GM12874 (cell line): ENCODE measurements at regions not wholly inside any gene's neighbourhood (a gene's known extent, or its start where the extent isn't known, plus 50 kb on each side); places are given as distances from the start of the nearest gene placed in this dataset.

Experiments
- TF ChIP-seq, protein P1 (sequence below): IDR thresholded peaks from 2 replicates; pipeline ENCODE4 v1.5.1; 2011; ENCODE audit warnings: low read depth, mild to moderate bottlenecking, control low read depth, low read length, moderate library complexity; ENCODE audit not compliant: insufficient read depth

DNA sequence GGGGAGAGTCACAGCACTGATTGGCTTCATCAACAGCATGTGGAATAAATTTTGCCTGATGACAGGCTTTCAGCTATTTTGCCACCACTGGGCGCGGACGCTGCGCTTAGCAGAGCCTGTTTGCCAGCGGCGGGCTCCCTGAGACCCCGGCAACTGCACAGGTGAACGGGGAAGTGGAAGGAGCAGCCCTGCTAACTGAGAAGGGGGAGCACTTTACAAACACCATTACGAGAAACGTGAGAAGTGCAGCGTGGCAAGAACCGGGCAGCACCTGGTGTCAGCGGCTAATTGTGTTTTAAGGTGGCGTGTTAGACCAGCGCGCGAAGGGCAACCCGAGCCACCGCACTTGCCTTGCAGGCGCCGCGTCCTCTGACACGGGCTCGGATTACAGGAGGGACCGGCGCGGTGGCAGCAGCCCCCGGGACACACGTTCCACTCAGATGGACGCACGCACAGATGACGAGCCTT lies 307.8 kb upstream of the ARRDC4 start:
- TF ChIP-seq, protein P1, sequence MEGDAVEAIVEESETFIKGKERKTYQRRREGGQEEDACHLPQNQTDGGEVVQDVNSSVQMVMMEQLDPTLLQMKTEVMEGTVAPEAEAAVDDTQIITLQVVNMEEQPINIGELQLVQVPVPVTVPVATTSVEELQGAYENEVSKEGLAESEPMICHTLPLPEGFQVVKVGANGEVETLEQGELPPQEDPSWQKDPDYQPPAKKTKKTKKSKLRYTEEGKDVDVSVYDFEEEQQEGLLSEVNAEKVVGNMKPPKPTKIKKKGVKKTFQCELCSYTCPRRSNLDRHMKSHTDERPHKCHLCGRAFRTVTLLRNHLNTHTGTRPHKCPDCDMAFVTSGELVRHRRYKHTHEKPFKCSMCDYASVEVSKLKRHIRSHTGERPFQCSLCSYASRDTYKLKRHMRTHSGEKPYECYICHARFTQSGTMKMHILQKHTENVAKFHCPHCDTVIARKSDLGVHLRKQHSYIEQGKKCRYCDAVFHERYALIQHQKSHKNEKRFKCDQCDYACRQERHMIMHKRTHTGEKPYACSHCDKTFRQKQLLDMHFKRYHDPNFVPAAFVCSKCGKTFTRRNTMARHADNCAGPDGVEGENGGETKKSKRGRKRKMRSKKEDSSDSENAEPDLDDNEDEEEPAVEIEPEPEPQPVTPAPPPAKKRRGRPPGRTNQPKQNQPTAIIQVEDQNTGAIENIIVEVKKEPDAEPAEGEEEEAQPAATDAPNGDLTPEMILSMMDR: no peak

DNA sequence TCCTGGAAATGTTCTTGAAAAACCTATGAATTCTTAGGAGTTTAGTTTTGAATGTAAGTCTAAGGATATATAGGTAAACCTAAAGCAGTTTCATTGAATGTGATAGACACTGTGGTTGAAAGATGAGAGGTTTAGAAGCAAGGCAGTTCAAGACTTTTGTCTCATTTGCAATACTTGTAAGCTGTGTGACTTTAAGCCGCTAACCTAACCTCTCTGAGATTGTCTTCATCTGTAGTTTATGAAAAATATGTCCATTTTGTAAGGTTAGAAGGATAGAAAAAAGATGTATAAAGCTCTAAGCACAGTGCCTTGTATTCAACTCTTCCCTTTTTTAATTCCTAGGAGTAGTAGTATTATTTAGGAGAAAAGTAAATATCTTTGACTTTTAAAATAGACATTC lies 306.6 kb upstream of the ARRDC4 start:
- TF ChIP-seq, protein P1: no peak

DNA sequence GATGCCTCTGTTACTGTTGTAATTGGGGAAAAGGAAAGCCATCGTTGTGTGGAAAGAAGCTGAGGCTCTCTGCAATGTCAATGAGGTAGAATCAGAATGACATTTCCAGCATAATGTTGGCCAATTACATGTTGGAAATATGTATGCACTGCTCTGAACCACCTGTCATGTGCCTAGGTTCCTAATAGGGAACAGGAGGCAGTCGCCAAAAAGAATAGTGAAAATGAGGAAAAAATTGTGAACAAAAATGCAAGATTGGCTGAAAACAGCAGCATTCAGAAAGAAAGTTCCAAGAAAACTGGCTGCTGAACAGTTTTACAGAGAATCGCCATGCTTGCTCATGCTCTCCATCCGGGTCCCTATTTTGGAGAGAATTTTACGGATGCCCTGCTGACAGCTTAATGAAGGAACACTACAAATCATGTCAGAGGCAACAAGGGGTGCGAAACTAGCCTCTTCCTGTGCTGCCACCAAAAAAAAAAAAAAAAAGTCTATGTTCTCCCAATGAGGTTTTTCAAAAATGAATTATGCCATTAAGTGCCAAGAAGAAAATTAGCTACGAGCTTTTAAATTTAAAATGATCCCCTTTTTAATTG lies 305.9 kb upstream of the ARRDC4 start:
- TF ChIP-seq, protein P1: no peak

DNA sequence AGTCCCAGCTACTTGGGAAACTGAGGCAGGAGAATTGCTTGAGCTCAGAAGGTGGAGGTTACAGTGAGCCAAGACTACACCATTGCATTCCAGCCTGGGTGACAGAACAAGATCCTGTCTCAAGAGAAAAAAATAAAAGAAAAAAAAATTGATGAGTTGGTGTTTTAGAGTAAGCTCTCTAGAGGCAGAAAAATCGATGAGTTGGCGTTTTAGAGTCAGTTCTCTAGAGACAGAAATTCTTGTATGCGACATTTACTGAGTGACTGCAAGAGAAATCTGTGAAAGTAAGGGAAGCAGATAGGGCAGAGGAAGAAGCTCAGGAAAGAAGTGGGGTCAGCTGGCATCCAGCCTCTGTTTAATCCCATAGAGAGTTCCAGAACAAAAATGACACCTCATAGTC lies 298.7 kb upstream of the ARRDC4 start:
- TF ChIP-seq, protein P1: no peak

DNA sequence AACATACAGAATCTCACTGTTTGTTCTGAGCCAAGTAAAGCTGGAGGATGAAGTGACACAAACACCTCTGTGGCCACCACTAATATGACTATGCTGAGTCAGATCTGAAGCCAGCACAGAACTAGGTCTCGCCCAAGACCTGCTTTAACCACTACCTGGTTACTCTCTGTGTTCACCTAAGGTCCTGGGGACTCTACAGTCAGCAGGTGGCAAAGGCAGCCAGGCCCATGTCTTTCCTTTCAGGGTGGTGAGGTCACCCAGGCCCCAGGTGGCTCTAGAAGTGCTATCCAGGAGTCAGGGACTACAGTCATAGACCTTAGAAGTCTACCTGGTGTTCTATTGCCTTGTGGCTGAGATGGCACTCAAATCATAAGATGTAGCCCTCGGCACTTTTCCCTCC lies 287.9 kb upstream of the ARRDC4 start:
- TF ChIP-seq, protein P1: no peak

DNA sequence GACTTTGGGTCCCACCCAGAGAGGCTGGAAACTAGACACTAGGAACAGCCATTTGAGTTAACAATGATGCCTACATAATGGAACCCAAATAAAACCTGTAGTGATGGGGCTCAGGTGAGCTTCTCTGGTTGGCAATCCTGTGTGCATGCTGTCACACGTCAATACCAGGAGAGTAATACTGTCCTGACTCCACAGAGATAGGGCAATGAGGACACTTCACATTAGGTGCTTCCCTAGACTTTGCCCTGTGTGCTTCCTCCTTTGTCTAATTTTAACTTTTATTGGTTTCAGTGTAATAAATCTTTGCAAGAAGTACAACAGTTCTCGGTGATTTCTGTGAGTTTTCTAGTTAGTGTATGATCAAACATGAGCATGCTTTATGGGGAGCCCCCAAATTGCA lies 281.8 kb upstream of the ARRDC4 start:
- TF ChIP-seq, protein P1: no peak

DNA sequence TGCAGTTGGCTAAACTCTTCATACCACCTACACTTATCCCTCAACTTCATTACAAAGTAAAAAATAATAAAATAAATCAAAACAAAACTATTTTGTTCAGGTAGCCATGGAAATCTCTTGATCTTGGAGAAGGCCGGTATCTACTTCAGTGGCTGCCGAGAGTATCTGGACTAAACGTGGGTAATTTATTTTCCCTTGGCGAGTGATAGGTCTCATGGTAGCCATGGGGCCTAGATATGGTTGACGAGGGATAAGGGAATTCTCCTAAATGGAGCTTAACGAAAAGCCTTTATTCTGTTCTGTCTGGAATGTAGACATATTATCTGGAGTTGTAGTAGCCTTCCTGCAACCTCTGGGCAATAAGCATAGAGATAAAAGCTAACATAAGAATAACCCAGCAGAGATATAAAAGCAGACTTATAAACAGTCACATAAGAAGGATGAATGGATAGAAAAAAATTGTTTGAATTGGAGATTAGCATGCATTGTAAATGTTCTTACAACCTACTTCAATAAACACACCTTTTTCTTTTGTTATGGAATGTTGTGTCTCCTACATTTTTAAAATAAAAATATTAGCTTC lies 281.3 kb upstream of the ARRDC4 start:
- TF ChIP-seq, protein P1: no peak
